Activated CD8-positive, alpha-beta memory T cell treated with anti-CD3 and anti-CD28 coated beads, Interleukin-2, amount 50 U/mL, for 4 hours (primary cell): ENCODE measurements at regions not wholly inside any gene's neighbourhood (a gene's known extent, or its start where the extent isn't known, plus 50 kb on each side); places are given as distances from the start of the nearest gene placed in this dataset.

Experiments
- DNase-seq: peaks from one replicate; pipeline ENCODE4 v3.0.0-alpha.2; 2020

DNA sequence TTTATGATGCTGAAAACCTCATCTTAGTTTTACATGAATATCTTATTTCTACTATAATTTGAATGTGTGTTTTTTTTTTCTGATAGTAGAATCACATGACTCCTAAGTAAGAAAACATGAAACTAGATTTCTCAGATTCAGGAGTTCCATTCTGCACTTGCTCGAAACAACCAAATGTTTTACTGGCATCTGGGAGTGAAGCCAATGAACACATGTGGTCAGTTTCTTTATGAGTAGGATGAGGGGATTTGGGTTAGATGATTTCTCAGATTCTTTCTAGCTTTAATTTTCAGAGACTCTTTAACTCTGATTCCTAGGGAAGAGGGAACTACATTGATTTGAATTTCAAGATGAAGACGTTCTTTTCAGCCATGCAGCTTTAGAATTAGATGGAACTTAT lies 225.0 kb upstream of the NT5C1B start:
- no peak for DNase-seq

DNA sequence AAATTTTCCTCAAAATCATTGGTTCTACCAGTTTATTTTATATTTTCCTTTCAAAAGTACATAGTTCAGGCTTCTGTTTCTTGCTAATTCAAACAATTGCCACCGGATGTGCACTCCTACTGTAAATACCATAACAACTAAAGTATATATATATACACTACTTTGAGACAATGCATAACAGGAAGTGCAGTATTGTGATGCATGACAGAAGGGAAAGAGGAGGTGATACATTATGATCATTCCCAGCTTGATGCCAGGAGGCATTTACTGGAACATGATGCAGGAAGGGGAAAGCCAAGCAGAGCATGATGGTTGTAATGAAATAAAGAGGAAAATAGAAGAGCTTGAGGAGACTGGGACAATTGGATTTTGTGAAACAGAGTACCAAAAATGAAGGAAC lies 215.2 kb upstream of the NT5C1B start:
- DNase-seq = no peak

DNA sequence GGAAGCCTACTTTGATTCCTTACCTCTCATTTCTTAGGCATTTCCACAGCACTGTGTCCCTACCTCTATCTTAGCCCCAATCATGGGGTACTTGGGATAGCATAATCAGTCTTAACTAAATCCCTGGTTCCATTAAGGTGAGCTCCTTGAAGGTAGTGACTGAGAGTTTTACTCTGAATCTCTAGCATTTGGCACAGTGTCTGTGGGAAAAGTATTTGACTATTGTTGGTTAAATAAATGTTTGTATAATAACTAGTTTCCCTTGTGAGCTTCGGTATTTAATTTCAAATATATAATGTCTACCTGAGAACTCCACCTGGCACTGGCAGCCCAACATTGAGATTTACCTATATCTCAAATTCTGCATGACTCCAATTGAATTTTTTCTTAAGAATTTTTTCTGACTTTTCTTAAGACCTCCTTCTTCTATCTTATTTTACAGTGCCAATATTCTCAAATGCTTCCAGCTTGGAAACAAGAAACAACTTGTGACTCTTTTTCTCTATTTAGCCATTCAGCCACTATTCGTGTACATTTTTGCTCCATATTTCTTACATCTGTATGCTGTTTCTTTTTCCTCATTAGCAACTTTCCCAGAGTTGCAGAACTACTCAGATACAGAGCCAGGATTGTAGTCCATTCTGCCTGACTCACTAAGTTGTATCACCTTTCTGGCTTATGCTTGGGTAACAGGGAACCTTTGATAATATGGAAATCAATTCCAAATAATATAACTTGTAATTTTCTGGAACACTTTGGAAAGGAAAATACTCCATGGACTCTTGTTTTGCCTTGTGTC lies 214.0 kb upstream of the NT5C1B start:
- DNase-seq = no peak

DNA sequence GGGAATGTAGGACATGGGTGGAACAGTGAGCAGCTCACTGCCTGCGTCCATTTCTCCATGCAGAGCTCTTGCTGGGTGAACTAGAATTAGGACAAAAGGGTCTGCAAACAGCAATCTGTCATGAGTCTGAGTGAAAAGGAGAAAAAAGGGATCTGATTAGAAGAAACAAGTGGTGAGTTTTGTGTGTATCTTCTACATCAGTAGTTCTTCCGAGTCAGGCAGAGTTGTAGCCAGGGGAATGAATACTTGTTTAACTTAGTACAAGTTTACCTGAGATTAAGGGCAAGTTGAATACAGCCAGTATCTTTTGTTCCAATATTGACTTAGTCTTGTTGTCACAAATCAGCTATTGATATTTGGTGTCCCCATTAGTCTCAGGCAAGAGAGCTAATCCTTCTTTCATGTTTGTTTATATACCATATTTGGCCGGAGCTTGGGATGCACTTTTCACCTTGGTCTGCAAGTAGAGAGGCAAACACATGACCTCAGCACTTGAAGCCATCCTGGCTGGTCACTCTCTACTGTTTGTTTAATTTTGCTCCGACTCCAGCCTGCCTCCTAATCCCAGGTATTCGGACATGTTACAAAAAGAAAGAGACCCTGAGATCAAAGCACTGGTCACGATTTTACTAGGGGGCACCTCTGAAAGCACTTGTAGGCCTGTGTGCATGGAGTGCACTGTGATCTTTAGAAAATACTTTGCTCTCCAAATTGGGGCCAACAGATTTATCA lies 211.0 kb upstream of the NT5C1B start:
- no peak for DNase-seq

DNA sequence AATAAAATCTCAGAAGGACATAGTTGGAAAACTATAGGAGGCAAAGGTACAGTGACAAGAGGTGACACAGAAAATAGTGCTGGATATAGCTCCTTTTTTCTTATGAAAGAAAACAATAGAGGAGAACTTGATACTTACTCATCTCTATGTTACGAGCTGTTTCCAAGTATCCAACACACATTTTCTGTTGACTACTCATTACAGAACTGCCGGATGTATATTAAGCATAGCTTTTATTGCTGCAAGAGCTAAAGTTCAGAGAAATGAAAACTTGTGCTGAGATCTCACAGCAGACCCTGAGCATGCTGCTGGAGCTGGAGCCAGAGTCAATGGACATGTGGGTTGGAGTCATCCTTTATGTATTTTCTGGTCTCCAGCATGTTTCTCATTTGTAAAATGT lies 210.0 kb upstream of the NT5C1B start:
- no peak for DNase-seq

DNA sequence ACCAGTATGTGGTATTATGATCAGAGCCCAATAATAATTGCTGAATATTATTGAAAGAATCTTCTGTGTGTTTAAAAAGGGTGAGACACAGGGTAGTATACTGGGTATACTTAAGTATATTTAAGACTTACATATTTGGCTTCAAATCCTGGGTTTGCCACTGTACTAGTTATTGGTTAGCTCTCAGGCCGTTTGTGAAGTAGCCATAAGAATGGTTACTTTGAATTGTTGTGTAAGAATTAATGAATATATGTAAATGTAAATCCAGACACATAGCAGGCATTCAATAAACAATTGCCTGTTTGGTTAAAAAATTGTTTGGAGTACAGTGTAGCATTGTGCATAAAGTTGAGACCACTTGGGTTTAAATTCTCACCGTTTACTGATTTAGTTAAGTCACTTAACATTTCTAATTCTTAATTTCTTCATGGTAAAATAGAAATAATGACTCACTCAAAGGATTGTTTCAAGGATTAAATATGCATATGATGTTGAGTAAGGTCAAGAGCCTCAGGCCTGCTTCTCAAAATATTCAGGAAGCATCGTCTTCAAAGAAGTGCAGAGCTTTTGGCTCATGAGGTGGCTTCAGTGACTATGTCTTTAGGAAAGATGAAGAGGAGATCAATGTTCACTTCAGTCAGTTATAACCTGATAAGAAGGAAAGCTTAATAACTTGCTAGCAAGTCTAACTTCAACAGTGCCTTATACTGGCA lies 207.9 kb upstream of the NT5C1B start:
- DNase-seq = no peak

DNA sequence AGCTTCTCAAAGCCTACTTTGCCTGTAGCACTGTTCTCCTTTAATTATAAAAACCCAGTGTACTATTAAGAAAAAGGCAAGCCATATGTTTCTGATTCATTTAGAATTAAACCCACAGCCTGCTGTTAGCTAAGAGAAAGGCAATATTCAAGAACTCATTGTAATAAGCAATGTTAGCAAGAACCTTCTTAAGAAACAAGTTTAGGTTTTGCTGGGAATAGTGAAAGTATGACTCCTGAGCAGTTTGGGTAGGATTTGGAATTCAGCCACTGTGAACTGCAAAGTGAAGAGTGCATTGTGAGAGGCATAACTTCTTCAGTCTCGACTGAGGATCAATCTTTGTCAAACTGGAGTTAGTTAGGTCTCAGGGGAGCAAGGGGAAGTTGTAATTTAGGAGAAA lies 206.5 kb upstream of the NT5C1B start:
- no peak for DNase-seq

DNA sequence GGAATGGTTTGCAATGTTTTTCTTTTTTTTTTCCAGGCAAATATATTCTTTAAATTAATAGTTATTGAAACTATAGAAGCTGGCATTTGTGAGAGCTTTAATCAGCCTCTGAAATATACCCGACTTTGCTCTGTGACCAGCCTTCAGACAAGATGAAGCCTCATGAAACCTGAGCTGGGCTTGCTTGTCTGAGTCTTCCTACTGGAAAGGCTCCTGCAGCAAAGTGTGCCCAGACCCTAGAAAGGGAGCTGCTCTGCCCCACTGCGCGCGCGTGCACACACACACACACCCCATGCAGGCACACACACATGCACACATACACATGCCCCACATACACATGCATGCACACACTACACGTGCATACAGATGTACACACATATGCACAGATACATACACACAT lies 203.3 kb upstream of the NT5C1B start:
- no peak for DNase-seq

DNA sequence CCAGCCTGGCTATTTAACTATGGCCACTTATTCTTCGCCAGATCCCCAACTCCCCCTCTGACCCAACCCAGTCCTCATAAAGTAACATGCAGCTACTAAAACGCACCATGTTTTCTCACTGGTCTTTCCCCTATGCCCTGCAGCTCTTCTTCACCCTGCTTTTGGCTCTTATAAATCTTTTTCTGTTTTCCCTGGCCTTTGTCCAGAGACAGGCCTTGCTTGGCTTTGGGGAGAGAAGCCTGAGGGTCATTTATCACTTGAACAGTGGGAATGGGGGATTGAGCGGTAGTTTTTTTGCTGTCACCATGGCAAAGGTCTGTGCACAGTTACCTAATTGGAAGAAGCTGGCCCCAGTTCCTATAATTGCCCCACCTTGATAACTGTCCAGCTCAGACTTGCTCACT lies 202.9 kb upstream of the NT5C1B start:
- DNase-seq = no peak

DNA sequence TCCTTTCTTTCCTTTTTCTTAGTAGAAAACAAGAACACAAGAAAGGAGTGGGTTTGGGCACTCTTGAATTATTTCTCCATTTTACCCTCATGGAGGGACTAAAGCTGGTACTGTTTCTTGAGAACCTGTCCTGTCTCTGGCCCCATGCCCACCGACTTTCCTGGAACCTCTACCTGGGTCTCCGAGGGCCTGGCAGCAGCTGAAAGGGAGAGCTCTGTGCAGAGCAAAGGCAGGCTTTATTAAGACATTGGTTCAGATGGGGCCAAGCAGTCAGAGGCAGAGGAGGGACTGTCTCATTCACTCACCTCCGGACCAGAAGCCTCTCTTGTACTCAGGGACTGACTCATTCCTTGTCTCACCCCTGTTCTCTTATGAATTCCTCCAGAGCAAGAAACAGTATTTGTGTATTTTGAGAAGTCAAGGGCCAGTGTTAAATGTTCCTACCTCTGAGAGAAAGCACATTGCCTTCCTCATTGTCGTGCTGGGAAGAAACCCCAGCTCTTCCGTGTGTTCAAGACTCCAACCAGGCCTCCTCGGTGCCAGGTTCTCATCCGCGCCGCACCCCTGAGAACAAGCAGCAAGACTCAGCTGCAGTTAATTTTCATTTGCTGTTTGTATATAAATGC lies 201.9 kb upstream of the NT5C1B start:
- no peak for DNase-seq

DNA sequence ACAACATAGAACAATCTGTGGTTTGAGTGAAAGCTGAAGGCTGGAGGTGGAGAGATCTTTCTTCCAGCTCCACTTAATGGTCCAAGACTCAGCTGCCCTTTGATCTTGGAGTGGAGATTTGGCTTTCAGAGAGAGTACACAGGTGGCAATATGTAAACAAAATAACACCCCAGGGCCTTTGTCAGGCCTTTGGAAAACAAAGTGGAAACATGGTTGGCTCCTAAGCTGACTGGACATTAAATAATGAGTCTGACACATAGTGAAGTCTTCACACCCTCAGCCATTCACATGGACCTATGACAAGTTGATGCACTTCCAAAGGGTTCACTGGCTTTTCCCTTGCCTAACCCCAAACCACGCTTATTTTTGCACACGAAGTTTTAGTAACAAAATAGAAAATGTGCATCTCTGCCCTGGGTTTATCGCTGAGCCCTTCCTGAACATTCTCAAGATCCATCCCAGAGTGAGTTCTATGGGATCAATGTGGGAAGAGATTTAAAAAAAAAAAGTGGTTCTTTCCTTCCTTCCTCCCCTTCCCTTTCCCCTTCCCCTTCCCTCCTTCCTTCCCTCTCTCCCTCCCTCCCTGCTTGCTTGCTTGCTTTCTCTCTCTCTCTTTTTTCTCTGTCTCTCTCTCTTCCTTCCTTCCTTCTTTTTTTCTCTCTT lies 201.3 kb upstream of the NT5C1B start:
- DNase-seq = no peak

DNA sequence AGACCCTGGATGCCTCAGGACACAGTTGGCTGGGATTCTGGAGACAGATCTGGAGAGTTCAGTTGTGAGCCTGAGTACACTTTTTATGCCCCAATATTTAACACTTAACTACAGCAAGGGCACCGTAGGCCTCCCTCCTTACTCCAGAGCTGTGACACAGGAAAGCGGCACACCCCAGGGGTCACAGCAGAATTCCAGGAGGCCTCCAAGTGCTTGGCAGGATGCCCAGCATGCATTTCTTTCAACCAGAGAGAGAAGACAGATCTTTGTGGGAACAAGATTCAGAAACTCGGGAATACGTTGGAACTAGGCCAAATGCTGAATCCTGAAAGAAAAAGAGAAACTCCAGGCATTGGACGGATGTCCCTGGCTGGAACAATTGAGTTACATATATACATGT lies 199.2 kb upstream of the NT5C1B start:
- no peak for DNase-seq

DNA sequence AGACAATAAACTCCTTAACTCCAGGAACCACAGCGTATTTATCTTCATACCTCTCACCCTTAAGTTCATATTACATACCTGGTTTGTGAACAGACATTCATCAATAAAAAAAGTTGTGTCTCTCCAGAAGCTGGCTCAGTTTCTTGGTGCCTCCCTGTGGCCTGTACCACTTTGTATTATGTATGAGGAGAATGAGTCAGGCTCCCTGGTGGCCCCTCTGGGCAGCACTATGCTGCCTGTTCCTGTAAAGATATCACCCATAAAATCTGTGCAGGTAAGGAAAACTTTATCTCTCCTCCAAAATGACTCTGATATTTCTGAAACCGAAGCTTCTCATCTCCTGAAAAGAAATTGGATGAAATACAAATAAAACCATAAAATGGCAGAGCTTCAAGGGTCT lies 198.4 kb upstream of the NT5C1B start:
- no peak for DNase-seq

DNA sequence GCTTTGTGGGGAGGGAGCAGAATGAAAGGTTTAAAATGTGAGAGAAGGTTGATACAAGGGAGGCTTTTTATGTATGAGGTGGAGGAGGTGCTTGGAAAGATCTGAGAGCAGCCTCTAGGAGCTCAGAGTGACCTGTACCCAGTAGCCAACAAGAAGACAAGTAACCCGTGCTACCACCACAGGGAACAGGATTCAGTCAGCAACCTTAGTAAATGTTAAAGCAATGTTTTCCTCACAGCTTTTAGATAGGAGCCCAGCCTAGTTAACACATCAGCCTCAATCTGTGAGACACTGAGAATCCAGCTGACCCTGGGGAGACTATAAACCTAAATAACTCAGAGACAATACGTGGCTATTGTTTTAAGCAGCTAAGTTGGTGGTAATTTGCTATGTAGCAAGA lies 194.9 kb upstream of the NT5C1B start:
- no peak for DNase-seq

DNA sequence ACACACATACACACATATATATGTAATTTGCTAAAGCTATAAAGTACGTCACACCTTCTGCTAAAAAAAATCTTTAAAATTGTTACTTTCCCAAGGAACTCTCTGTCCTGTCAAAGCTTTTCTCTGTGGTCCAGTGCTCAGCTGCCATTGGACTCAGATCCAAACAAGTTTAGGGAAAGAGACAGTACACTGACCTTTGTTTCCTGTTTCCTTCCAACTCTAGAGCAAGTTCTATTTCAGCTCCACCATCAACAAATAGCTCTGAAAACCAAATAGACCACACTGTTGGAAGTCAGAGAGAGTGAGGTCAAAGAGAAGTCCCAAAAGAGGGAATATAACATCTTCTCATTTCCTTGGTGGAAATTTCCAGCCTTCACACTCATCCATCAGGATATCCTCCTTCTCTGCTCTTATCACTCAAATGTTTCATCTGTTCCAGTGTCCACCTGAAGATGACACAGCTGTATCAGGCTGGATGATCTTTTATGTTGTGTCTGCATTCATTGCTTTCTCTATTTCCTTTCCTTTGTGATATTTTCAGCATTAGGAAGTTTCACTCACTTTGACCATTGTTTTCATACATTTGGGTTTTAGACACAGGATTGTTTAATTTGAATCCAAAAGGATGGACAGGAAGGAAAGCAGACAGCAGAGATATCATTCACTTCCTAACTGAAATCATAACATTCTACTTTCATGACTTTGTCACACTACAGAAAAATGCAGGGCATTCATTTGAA lies 192.3 kb upstream of the NT5C1B start:
- DNase-seq = no peak

DNA sequence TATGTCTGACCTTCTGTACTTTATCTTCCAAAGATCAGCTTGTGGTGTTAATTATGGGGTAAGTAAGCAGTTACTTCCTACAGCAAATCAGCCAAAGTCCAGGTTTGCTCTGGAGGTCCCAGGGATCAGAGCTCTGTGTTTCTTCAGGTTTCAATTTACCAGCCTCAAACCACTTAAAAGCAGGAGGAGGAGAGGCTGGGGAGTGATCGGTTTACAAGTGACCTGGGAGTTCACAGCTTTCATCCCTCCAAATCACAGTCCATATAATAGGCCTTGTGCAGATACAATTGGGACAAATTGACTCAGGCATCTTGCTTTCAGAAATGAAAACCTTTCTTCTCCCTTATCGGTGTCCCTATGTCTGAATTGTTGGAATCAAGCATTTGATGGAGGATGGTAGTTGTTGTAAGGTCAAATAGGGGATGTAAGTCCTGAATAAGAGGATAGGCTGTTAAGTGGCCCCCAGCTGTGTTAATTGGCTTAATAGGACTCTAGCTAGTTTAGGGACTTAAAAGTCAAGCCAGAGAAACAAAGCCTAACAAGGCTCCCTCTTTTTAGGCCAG lies 188.0 kb upstream of the NT5C1B start:
- no peak for DNase-seq

DNA sequence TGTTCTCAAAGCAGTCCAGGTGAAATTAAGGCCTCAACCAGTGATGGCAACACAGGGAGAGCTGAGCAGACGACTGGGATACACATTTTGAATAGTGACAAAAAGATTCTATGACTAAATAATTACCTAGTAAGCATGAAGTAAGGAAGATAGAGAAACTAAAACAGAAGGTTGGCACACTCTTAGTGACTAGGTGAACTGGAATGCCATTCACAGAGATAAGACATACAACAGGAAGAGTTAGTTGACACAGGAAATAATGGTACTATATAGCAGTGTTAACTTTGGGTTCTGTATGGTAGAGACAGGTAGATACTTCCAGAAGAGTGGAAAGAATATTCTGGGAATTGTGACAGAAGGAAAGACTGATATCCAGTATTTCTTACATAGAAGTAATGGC lies 181.8 kb upstream of the NT5C1B start:
- no peak for DNase-seq

DNA sequence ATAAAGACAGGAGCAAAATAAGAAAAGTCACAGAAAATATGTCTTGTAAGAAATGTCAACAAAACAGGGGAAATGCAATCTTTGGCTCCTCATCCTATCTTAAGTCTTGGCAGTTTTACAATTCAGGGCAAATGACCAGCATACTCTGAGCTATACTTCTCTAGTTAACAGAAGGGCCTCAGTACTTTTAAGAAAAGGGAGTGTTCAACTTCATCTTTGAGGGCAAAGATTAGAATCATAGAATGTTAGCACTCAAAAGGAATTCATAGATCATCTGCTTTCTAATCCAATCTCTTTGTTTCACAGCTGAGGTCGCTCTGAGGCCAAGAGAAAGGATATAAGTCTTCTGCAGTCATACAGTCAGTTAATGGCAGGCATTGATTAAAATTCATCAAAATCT lies 174.0 kb upstream of the NT5C1B start:
- no peak for DNase-seq

DNA sequence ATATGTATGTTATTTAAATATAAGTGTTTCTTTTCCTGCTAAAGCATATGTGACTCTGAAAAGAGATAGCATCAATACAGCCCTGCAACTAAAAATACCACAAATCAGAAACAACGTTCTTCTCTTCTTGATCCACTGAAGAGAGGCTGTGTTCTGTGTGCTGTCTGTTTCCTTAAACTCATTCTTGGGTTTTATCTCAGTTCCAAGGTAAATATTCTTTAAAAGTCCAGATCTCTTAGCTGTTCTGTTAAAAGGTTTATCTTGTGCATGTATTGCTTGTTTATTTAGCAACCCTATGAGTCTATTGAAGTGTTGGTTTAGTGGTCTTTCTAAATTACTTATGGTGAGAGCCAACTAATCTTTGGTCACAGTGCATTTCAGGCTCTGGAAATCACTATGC lies 173.3 kb upstream of the NT5C1B start:
- DNase-seq = no peak

DNA sequence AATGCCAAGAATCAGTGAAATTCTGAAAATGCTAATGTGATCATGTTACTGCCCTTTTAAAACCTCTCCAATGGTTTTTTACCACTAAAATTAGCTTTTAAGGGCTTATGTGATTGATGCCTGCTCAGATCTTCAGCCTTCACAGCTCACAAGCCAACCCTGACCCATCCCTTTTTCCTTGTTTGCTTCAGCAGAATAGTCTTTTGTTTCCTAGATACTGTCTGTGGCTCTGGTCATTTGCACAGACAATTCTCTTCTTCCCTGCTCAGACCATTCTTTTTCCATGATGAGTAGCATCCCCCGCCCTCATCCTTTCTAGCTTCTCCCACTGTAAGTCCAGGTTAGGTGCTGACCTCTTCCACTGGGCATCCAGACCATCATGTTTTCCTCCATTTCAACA lies 164.9 kb upstream of the NT5C1B start:
- no peak for DNase-seq

DNA sequence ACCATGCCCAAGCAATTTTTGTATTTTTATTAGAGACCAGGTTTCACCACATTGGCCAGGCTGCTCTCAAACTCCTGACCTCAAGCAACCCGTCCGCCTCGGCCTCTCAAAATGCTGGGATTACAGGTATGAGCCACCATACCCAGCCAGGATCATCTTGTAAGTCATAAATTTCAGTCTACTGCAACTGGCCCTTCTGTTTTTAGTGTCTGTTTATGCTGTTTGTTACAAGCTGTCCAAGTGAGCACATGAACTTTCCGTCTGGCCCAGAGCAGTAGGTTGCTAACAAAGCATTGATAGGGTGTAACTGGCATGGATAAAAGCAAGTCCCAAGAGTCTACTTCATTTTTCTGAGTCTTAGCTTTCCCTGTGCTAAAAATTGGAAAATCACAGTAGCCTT lies 164.4 kb upstream of the NT5C1B start:
- DNase-seq = no peak
